Fibroblast of skin of left biceps (primary cell): ENCODE measurements at regions not wholly inside any gene's neighbourhood (a gene's known extent, or its start where the extent isn't known, plus 50 kb on each side); places are given as distances from the start of the nearest gene placed in this dataset.
"Not testable (repeated sequence)": the region's sequence is repeated elsewhere in the genome, so short reads cannot be mapped to it uniquely, and the experiment has no call there.

Source experiments
- DNase-seq, 2 experiments: peaks; one replicate each; pipeline ENCODE4 v3.0.0-alpha.2; 2013; ENCODE audit warnings: low read depth in 2 of 2

- DNase-seq, result not testable (repeated sequence)
Measured at GRCh38 chr16:26874318-26874717, 192.4 kb upstream of the C16orf82 start.

GRCh38 chr16:26877421-26877820, 189.3 kb upstream of the C16orf82 start:
- no peak for DNase-seq

GRCh38 chr16:26885674-26886073, 181.1 kb upstream of the C16orf82 start:
- DNase-seq, result no peak

GRCh38 chr16:26889740-26890139, 177.0 kb upstream of the C16orf82 start:
- peak in 1 of 2 experiments; percentile 1 for DNase-seq

- DNase-seq, result no peak
Measured at GRCh38 chr16:26898200-26898599, 168.5 kb upstream of the C16orf82 start.

- DNase-seq, result no peak
Measured at GRCh38 chr16:26901196-26901861, 165.4 kb upstream of the C16orf82 start.

- DNase-seq, result no peak
Measured at GRCh38 chr16:26901983-26902382, 164.7 kb upstream of the C16orf82 start.

- no peak for DNase-seq
Measured at GRCh38 chr16:26905336-26905735, 161.4 kb upstream of the C16orf82 start.

GRCh38 chr16:26909623-26910022, 157.1 kb upstream of the C16orf82 start:
- no peak for DNase-seq

- DNase-seq, result no peak
Measured at GRCh38 chr16:26911436-26911835, 155.3 kb upstream of the C16orf82 start.

GRCh38 chr16:26913851-26914250, 152.9 kb upstream of the C16orf82 start:
- no peak for DNase-seq

GRCh38 chr16:26930786-26931581, 135.7 kb upstream of the C16orf82 start:
- DNase-seq, result no peak

- DNase-seq, result no peak
Measured at GRCh38 chr16:26950636-26951035, 116.1 kb upstream of the C16orf82 start.

GRCh38 chr16:26951950-26952349, 114.8 kb upstream of the C16orf82 start:
- DNase-seq, result no peak

GRCh38 chr16:26952411-26952810, 114.3 kb upstream of the C16orf82 start:
- no peak for DNase-seq

- DNase-seq, result no peak
Measured at GRCh38 chr16:26957283-26957859, 109.4 kb upstream of the C16orf82 start.

GRCh38 chr16:26959416-26960009, 107.2 kb upstream of the C16orf82 start:
- DNase-seq, result no peak

- DNase-seq, result no peak
Measured at GRCh38 chr16:26961459-26961858, 105.3 kb upstream of the C16orf82 start.

GRCh38 chr16:26963109-26963508, 103.6 kb upstream of the C16orf82 start:
- no peak for DNase-seq

GRCh38 chr16:26969589-26970231, 97.0 kb upstream of the C16orf82 start:
- DNase-seq, result no peak

GRCh38 chr16:26970292-26970691, 96.4 kb upstream of the C16orf82 start:
- DNase-seq, result no peak

- no peak for DNase-seq
Measured at GRCh38 chr16:26976873-26977272, 89.9 kb upstream of the C16orf82 start.
